Endothelial cell of umbilical vein (primary cell): ENCODE measurements at regions not wholly inside any gene's neighbourhood (a gene's known extent, or its start where the extent isn't known, plus 50 kb on each side); places are given as distances from the start of the nearest gene placed in this dataset.

Experiments used
- BruUV-seq: library from RNA; stranded (reverse); fragments of 400-500 nt; replicated peaks from 2 replicates; lab custom pipeline; 2021; lab: Mats Ljungman, UMichigan
- CTCF ChIA-PET: fragments of 300-600, 350-600 bp; sonication (Branson Sonifier 250); formaldehyde crosslinking; loops from one replicate; lab custom pipeline; 2021; ENCODE audit warnings: antibody characterized with exemption, inconsistent platforms; lab: Charles Lee
- POLR2A ChIA-PET: fragments of 300-600, 350-600 bp; sonication (Branson Sonifier 250); formaldehyde crosslinking; loops from one replicate; lab custom pipeline; 2021; ENCODE audit warnings: antibody characterized with exemption, inconsistent platforms; lab: Charles Lee
- DNase-seq: peaks from one replicate; pipeline ENCODE4 v3.0.0-alpha.2; 2011; ENCODE audit warnings: low read depth, low spot score
- FAIRE-seq: peaks from 2 replicates; lab custom pipeline; 2011; peaks lifted over from hg19 to GRCh38; lab: Jason Lieb, UNC
- H2AFZ ChIP-seq: 2 replicates; pipeline ENCODE4 v1.6.0; 2012; ENCODE audit warnings: low read depth, low read length, control low read depth, inconsistent platforms
- H3K27ac ChIP-seq: 2 replicates; pipeline ENCODE4 v1.5.1; 2011; ENCODE audit warnings: low read depth, mild to moderate bottlenecking, control low read depth, low read length, moderate library complexity; ENCODE audit not compliant: insufficient read depth
- H3K27me3 ChIP-seq, 2 experiments: 2 replicates each; pipeline versions ENCODE4 v1.6.0 to v1.6.1; 2011; ENCODE audit warnings: low read length in 2 of 2, mixed read lengths in 1 of 2; ENCODE audit not compliant: control insufficient read depth in 2 of 2, insufficient read depth in 2 of 2
- H3K36me3 ChIP-seq, 2 experiments: 2 replicates in 1 of 2; 3 replicates in 1 of 2; pipeline ENCODE4 v1.5.1; 2011; ENCODE audit warnings: low read length in 2 of 2, mild to moderate bottlenecking in 1 of 2, moderate library complexity in 1 of 2; ENCODE audit not compliant: control insufficient read depth in 2 of 2, insufficient read depth in 2 of 2; ENCODE audit errors: extremely low read depth in 1 of 2
- H3K4me1 ChIP-seq: 3 replicates; pipeline ENCODE4 v1.5.1; 2011; ENCODE audit warnings: mild to moderate bottlenecking, low read length; ENCODE audit not compliant: control insufficient read depth, insufficient read depth; ENCODE audit errors: extremely low read depth
- H3K4me2 ChIP-seq: 2 replicates; pipeline ENCODE4 v1.6.1; 2011; ENCODE audit warnings: low read length, control low read depth, mixed read lengths; ENCODE audit not compliant: insufficient read depth
- H3K4me3 ChIP-seq, 3 experiments: fragments of 200-600 bp in 1 of 3; sonication (generic), shearing (Covaris generic) in 1 of 3; replicated peaks in 1 of 3; 2 replicates each; pipeline ENCODE4 v1.5.1; 2011 to 2016; ENCODE audit warnings: control low read depth in 3 of 3, low read length in 3 of 3, mild to moderate bottlenecking in 2 of 3, inconsistent platforms in 1 of 3, low read depth in 1 of 3, moderate library complexity in 1 of 3; ENCODE audit not compliant: insufficient read depth in 1 of 3
- H3K79me2 ChIP-seq: 2 replicates; pipeline ENCODE4 v1.6.0; 2012; ENCODE audit warnings: low read length, inconsistent platforms; ENCODE audit not compliant: control insufficient read depth, insufficient read depth
- H3K9ac ChIP-seq: replicated peaks from 2 replicates; pipeline ENCODE3; 2011; ENCODE audit warnings: low read length, control low read depth; ENCODE audit not compliant: insufficient read depth; ENCODE audit errors: extremely low read depth
- H3K9me1 ChIP-seq: replicated peaks from 3 replicates; pipeline ENCODE4 v1.6.0; 2011; ENCODE audit warnings: mild to moderate bottlenecking, low read length; ENCODE audit not compliant: control insufficient read depth, insufficient read depth; ENCODE audit errors: extremely low read depth
- H3K9me3 ChIP-seq: replicated peaks from 2 replicates; pipeline ENCODE4 v1.5.1; 2012; ENCODE audit warnings: low read length, inconsistent platforms; ENCODE audit not compliant: control insufficient read depth, insufficient read depth
- H4K20me1 ChIP-seq: replicated peaks from 2 replicates; pipeline ENCODE3; 2011; ENCODE audit warnings: mild to moderate bottlenecking, low read length; ENCODE audit not compliant: control insufficient read depth, insufficient read depth; ENCODE audit errors: extremely low read depth
- FOS ChIP-seq: IDR thresholded peaks from 2 replicates; pipeline ENCODE4 v1.6.1; 2011; ENCODE audit warnings: mild to moderate bottlenecking, low read length, moderate library complexity, borderline replicate concordance; ENCODE audit not compliant: insufficient read depth
- GATA2 ChIP-seq: IDR thresholded peaks from 2 replicates; pipeline ENCODE4 v1.7.0; 2011; ENCODE audit warnings: low read depth, mild to moderate bottlenecking, moderate library complexity, mixed read lengths, low read length; ENCODE audit not compliant: insufficient read length, insufficient read depth
- JUN ChIP-seq: IDR thresholded peaks from 2 replicates; pipeline ENCODE4 v1.6.1; 2011; ENCODE audit warnings: borderline replicate concordance, low read depth; ENCODE audit not compliant: insufficient read length, insufficient read depth
- MYC ChIP-seq: IDR thresholded peaks from one replicate; pipeline ENCODE4 v1.6.1; 2011; ENCODE audit warnings: mild to moderate bottlenecking, low read depth, low read length
- dilution Hi-C: fragments of 300-500 bp; cut with MboI; formaldehyde crosslinking; loops from one replicate; pipeline ENCODE4 v1.15.0; 2019; ENCODE audit warnings: low sequenced_read_pairs; ENCODE audit not compliant: extremely low pct_ligation_motif_present
- intact Hi-C: fragments of 100-400 bp; cut with micrococcal nuclease; formaldehyde crosslinking; loops from one replicate; pipeline ENCODE4 v1.10.0; 2022
- TF ChIP-seq, protein P1 (sequence below): IDR thresholded peaks from 2 replicates; pipeline ENCODE4 v1.6.1; 2011; ENCODE audit not compliant: insufficient read depth, insufficient read length

DNA sequence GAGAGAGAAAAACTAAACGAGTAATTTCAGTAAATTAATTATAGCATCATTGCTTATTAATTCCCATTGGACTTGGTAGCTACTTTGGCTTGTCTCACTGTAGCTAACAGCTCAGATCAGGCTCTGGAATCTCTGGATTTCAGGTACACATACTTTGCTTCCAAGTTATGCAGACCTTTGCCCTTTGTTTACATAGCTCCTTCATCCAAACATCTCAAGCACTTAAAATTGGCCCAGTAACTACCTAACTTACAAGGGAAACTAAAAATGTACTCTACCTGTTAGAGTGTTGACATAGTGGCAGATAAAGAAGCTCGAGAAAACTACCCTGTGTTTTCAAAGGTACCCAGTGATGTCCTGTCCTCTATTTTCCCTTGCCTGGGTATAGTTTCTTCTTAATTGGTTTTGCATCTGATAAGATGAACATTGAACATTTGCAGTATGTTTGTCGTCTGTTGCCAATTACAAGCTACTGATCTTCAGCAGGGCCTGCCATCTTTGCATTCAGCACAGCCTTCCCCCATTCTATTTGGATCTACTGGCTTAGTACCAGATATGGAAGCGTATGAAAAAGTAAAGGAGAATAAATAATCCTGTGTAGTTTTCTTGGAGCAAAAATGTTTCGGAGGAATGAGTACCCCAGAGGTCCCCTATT is 601.5 kb upstream of the FANCL start:
- FAIRE-seq = no peak
- ChIA-PET POLR2A (no interaction called here), CTCF (no interaction called here)
- H3K4me2 ChIP-seq = no peak overlapping the region
- H2AFZ ChIP-seq = no peak overlapping the region
- H3K36me3 ChIP-seq = no peaks in the 10 kb centered on the region
- no peaks in the 10 kb centered on the region for H3K9me3 ChIP-seq
- H3K4me3 ChIP-seq = no peak overlapping the region
- no peak overlapping the region for H3K27ac ChIP-seq
- TF ChIP-seq FOS = no peak
- TF ChIP-seq, protein P1, sequence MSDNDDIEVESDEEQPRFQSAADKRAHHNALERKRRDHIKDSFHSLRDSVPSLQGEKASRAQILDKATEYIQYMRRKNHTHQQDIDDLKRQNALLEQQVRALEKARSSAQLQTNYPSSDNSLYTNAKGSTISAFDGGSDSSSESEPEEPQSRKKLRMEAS = no peak
- no peak for TF ChIP-seq GATA2
- no TSS peak for BruUV-seq
- H3K27me3 ChIP-seq = no peaks in the 10 kb centered on the region
- no peak for DNase-seq
- no peaks in the 10 kb centered on the region for H3K79me2 ChIP-seq
- no peaks in the 10 kb centered on the region for H3K4me1 ChIP-seq
- intact Hi-C loops (no loop called here), dilution Hi-C loops (no loop called here)
- no peaks in the 10 kb centered on the region for H3K9me1 ChIP-seq
- H4K20me1 ChIP-seq = no peaks in the 10 kb centered on the region
- H3K9ac ChIP-seq = no peak overlapping the region

DNA sequence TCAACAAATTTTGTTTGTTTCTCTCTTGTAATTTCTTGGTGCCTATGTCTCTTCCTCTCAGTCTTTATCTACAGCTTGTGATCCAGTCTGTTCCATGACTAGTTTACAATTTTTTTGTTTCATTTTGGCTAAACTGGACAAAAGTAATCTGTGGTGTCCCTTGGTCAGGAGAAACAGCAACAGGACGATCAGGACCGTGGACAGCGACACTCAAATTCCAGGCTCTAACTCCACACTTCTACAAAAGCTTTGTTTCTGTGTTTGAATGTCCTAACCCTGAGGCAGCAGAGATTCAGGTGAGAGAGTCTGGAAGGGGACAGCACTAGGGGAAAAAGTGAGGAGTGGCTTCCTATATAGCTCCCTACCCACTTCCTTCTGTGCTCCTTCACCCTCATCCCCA is 593.3 kb upstream of the FANCL start:
- Histone ChIP-seq H3K4me1 (no peaks in the 10 kb centered on the region), H3K4me2 (no peak overlapping the region), H3K27me3 (no peaks in the 10 kb centered on the region), H3K79me2 (no peaks in the 10 kb centered on the region), H4K20me1 (no peaks in the 10 kb centered on the region), H3K36me3 (no peaks in the 10 kb centered on the region), H3K9ac (no peak overlapping the region), H3K9me3 (no peaks in the 10 kb centered on the region), H3K9me1 (no peaks in the 10 kb centered on the region), H3K4me3 (no peak overlapping the region), H3K27ac (no peak overlapping the region), H2AFZ (no peak overlapping the region)
- dilution Hi-C loops (no loop called here), intact Hi-C loops (no loop called here)
- DNase-seq (peak; percentile 16), FAIRE-seq (peak; percentile 46)
- ChIA-PET POLR2A (no interaction called here), CTCF (no interaction called here)
- no TSS peak for BruUV-seq
- TF ChIP-seq MYC (no peak), JUN (no peak)
